GM21390 (cell line): ENCODE measurements at regions not wholly inside any gene's neighbourhood (a gene's known extent, or its start where the extent isn't known, plus 50 kb on each side); places are given as distances from the start of the nearest gene placed in this dataset.
"Not testable (repeated sequence)": the region's sequence is repeated elsewhere in the genome, so short reads cannot be mapped to it uniquely, and the experiment has no call there.

Source experiments
- ATAC-seq: cut with Tn5 transposase; IDR thresholded peaks from one replicate; pipeline ENCODE4 v1.9.1; 2021; ENCODE audit not compliant: unreplicated experiment

DNA sequence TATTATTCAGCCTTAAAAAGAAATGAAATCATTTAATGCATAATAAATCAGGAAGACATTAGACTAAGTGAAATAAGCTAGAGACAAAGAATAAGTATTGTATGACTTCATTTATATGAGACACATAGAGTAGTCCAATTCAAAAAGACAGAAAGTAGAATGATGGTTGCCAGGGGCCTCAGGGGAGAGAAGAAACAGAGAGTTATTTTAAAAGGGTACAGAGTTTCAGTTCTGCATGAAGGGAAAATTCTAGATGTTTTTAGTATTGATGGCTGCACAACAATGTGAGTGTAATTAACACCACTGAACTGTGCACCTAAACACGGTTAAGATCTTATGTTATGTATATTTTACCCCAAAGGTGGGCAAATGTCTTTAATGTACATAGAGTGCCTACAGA is 1407.9 kb upstream of the MAP3K7 start:
- ATAC-seq: no peak

DNA sequence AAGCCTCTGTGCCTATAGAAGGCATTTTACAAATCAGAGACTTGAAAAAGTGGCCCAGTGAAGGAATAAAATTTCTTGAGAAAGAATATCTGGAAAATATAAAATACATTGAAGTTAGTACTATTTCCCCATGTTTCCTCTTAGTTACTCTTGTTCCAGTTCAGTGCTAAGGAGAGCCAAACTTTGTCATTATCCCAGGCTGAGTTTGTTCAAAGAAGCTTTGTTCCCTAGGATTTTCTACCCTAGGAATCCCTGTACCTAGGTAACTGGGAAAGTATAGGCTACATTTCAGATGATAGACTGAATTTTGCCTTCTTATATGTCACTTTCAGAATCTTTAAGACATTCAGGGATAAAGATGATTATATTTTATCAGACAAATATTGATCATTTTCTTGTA is 1395.7 kb upstream of the MAP3K7 start:
- ATAC-seq: no peak

DNA sequence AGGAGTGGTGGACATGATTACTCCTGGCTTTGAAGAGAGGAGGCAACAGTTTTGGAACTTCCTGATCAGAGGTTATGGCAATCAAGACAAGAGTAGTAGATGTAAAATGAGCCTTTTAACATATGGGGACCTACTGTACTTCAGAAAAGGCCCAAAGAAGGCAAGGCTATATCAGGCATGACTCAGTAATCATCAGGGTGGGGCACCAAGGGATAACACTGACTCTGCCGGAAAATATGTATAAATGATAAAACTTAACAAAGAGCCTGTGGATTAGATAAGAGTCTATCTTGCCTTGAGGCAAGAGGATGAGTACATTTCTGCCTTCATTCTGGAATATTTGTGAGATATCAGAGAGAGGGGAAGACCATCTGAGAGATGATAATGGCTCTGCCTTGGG is 1389.9 kb upstream of the MAP3K7 start:
- no peak for ATAC-seq

DNA sequence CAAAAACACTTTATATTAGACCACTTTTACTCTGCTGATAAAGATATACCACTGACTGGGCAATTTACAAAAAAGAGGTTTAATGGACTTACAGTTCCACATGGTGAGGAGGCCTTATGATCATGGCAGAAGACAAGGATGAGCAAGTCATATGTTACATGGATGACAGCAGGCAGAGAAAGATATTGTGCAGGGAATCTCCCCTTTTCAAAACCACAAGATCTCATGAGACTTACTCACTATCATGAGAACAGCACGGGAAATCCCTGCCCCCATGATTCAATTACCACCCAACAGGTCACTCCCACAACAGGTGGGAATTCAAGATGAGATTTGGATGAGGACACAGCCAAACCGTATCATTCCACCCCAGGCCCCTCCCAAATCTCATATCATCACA is 1383.8 kb upstream of the MAP3K7 start:
- ATAC-seq: no peak

DNA sequence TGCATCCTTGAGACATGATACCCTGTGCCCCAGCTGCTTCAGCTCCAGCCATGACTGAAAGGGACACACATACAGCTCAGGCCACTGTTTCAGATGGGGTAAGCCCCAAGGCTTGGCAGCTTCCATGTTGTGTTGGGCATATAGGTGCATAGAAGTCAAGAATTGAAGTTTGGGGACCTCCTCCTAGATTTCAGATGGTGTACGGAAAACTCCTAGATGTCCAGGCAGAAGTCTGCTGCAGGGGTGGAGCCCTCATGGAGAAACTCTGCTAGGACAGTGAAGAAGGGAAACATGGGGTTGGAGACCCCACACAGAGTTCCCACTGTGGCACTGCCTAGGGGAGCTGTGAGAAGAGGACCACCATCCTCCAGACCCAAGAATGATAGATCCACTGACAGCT is 1379.0 kb upstream of the MAP3K7 start:
- ATAC-seq: no peak

DNA sequence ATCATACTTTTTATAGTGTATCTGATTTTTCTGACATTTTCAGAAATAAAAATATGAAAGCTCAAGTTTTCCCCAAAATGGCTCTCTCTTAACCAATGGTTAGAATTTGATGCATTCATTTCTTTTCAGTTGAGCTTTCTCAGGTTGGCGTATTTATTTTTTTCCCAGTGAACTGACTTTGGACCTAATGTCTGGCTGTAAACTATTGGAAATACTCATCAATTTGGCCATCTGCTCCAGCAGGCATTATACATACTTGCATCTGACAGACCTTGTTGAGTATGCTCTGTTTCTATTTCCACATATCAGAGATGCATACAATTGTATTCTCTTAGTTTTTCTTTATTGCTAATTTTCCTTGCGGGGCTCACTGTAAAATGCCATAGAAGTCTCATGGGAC is 1374.8 kb upstream of the MAP3K7 start:
- no peak for ATAC-seq

DNA sequence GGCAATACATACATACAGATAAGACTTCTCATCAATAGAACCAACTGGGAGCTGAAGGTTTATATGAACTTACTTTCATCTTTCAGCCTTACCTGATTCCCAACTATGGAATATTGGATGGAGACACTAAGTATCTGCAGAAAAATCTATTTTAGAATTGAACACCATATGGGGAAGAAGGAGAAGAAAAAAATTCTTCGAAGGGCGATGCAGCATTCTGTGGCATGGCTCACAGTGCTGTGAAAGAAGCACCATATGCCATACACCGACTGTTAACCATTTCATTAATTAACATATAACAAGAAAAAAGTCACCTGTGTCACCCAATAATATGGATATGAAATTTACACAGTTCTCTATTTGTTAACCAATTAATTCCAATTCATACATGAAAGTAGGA is 1374.4 kb upstream of the MAP3K7 start:
- ATAC-seq: no peak

DNA sequence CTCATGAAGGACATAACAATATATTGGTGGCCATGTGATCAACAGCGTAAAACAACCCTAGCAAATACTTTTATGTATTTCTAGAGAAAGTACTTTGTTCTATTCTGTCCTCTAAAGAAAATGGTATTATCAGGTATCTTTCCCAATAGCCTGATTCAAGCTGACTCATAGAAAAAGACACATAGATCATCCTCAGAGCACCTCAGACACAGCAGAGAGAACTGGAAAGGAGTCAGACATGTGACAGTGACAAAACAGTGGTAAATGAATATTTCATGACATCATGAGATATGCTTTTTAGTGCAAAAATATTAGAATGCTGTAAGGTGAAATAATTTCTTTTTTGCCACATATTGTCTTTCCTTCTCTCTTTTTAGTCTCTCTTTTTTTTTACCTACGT is 1355.0 kb upstream of the MAP3K7 start:
- no peak for ATAC-seq

DNA sequence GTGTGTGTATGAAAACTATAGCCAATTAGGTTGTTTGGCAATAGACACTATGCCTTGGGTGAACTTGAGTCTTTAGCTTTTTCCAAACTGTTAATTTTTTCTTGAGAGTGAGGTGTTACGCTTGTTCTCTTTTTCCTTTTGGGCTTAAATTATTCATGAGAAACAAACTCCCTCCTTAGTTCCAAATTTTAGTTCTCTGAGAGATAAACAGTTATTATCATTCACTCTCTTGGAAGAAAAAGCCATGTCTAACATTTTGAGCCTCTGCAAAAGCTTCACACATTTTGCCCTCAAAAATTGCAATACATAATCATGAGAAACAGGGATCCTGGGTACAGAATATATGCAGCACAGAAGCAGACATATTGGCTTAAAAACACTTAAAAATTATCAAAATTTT is 1353.9 kb upstream of the MAP3K7 start:
- ATAC-seq: no peak

DNA sequence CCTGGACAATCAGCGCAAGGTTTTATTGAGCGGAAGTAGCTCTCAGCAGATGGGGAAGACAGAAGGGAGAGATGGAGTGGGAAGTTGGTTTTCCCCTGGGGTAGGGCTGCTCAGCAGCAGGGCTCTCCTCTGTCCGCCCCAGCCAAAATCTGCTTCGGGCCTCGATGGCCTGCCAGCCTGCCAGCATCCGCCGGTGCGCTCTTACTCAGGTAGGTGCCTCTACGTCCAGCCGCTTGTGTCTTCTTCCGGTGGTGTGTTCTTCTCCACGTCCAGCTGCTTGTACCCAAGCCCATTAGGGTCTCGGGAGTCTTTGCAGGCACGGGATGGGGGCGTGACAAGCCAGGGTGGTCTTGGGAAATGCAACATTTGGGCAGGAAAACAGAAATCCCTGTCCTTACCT is 1340.0 kb upstream of the MAP3K7 start:
- ATAC-seq: no peak

DNA sequence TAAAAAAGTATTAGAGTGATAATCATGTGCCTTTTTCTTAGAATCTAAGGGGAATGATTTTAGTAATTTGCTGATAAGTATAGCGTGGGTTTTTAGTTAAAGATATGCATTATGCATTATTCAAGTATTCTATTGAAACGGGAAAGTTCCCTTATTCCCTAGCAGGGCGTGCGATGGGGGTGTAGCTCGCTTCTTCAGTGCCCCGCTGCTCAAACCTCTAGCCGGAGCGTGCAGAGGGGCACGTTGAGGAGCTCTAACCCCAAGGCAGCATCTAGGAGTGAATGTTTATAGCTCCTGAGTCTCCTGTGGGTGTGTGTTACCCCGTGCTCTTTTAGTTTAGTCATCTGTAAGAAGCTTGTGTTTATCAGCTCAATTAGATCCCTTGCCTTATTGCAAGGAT is 1339.5 kb upstream of the MAP3K7 start:
- ATAC-seq: no peak

DNA sequence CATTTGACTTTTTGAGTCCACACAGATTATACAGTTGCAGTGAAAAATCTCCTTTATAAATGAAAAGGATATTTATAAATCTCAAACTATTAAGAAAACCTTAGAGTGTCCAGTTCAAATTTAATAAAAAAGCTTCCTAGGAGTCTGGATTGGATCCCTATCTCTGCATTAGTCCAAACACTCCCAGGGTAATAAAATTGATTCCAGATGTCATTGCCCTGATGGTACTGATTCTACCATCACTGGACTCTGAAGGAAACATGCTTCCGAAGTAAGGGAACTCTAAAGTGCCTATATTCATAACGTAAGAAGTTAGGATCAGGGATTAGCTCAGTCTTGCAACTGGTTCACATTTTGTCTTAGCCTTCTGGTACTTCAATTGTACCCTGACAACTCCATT is 1325.1 kb upstream of the MAP3K7 start:
- no peak for ATAC-seq

DNA sequence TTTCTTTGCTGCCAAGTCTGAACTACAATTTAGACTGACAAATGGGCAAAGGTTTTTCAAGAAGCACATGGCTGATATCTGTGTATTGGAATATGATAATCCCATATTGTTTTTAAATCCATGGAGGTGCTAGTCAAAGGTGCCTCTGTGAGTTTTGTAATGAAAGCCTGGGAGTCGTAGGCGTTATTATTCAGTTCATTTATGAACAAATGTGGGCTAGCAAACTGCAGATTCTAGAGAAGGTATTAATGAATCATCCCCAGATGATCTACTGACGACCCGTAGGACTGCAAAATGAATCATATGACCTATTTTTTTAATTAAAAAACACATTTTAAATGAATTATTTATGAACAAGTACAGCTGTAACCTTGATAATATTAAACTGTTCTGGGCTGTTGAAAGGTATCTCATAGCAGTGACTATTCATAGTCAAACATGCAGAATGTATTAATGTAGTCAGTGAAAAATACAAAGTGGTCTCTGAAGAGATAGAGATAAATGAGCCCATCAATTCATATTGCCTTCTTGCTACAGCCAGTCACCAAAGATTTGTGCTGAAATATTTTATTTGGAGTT is 1317.8 kb upstream of the MAP3K7 start:
- no peak for ATAC-seq

DNA sequence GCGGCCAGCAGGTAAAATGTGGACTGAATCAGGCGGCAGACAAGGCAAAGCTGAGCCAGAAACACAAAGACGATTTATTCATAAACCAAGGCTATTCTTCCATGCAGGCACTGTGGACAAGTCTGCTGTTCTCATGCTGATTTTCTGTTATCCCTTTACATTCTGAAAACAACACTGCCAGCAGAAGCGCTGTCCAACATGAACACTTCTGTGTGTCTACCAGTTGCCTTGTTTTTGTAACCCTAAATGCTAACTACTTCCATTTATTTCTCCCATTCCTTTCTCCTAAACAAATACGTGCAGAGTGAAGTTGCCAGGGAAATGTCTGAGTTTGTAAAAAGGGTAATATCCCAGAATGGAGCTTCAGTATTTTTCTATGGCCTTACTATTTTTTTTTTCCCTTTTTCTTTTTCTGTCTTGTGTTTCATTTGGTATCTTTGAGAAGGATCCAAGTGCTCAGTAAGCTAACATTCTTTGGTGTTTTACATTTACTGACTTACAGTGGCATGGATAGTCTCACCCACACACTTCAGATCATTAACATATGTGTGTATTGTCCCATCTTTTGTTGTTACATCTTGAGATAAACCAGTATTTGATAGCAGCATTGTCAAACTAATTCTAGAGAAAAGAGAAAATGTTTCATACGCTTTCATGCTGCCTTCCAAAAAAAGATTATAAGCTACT is 1308.9 kb upstream of the MAP3K7 start:
- no peak for ATAC-seq

DNA sequence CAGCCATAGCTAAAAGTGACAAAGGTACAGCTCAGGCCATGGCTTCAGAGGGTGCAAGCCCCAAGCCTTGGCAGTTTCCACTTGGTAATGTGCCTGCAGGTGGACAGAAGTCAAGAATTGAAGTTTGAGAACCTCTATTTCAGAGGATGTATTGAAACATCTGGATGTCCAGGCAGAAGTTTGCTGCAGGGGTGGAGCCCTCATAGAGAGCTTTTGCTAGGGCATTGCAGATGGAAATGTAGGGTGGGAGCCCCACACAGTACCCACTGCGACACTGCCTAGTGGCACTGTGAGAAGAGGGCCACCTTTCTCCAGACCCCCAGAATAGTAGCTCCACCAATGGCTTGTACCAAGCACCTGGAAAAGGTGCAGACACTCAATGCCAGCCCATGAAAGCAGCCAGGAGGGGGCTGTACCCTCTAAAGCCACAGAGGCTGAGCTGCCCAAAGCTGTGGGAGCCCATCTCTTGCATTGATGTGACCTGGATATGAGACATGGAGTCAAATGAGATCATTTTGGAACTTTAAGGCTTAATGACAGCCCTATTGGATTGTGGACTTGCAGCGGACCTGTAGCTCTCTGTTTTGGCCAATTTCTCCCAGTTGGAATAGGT is 1299.4 kb upstream of the MAP3K7 start:
- ATAC-seq: no peak

DNA sequence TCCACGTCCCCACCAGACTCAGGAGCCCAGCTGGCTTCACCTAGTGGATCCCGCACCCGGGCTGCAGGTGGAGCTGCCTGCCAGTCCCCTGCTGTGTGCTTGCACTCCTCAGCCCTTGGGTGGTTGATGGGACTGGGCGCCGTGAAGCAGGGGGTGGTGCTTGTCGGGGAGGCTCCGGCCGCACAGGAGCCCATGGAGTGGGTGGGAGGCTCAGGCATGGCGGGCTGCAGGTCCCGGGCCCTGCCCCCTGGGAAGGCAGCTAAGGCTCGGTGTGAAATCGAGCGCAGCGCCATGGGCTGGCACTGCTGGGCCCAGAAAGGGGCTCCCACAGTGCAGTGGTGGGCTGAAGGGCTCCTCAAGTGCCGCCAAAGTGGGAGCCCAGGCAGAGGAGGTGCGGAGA is 1294.9 kb upstream of the MAP3K7 start:
- not testable (repeated sequence) for ATAC-seq

DNA sequence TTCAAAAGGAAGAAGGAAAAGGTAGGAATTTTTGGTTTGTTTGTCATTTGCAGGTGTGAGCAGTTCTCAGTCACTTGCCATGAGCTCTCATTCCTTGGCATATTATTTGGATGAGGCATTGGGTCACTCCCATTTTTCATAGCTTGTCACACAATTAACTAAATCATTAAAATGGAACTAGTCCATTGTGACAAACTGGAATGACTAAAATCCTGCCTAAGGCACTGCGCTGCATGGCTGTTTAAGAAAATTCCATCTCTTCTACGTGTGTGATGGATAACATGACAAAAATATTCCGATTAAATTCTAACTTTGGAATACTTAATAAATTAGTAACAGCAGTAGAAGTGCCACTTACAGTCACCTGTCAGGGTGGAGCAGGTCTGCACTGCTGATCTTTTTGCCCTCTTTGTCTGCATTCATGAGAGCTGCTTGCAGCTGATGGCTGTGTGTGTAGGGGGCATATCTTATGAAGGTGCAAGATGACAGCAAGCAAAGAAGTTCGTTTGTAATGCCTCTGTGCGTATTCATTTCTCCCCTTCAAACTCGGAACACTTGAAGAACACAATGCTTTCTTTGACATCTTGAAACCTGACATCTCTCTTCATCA is 1292.6 kb upstream of the MAP3K7 start:
- no peak for ATAC-seq

DNA sequence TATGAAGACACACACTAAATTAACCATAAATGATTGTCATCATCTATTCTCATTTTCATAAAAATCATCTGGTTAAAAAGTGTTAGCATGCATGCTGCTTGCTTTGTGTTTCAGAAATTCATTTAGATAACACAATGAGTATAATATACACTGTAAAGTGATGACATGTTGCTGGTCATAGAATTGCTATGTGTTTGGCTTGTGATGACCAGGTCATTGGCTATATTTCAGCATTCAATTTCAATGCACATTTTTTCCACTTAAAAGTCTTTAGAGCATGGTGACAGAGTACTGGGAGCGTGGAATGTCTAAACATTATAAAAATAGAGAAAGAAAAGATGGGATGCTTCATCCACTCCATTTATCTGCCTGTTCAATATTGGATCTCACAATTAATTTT is 1291.1 kb upstream of the MAP3K7 start:
- ATAC-seq: no peak

DNA sequence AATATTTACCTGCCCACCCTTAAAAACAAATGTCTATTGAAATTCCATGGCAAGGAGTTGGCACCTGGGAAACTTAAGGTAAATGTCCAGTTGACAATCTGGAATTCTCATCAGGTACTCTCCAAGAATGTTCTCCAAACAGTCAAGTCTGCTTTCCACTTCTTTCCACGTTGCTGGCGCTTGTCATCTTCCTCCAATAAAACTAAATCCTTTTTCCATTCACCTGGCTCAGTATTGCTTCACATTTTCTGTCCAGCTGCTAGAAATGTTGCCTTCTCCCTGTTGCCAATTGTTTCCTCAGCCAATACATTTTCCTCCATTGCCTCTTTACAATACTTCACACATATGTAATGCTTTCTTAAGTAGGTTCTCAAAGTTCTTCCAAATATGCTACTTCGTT is 1288.1 kb upstream of the MAP3K7 start:
- no peak for ATAC-seq

DNA sequence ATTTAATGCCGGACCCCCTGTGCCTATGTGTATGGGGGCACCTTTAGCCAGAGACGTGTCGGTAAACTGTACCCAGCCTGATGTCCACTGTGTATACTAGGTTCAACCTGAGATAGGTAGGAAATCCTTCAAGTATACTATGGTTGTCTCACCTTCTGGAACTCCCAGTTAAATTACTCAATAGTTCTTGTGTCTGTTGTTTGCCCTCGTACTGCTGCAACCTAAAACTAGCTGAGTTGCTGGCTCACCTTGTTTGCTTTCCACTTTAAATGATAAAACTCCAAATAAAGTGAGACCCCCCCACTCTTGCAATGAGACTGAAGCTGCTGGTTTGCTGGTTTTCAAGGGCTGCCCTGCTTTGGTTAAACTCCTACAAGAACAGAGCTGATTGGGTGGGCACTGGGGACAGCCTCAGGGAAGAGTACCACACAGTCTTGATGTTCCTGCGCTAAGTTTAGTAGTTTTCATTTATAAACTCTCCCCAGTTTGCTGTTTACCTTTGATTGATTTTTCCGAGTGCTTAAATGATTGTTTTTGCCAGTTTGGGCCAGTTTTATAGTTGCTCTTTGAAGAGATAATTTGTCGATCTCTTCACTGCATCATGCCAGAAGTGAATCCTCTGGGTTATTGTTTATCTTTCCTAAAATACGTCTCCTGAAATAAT is 1281.8 kb upstream of the MAP3K7 start:
- ATAC-seq: no peak

DNA sequence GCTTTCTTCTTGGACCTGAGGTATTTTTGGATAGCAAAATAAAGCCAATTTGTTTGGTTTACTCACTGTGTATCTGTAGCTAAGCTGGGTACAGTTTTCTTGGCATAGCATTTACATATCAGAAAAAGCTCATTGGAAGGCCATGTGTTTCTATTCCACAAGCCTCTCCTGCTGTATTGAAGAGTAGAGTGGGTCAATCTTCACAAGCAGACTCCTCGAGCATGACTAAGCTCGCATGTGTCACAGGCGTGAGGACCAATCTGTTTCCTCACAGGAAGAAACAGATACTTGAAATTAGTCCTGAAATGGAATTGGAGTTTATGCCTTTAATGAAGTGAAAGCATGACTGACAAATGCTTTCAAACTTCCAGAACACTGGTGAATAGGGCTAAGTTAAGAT is 1279.0 kb upstream of the MAP3K7 start:
- ATAC-seq: no peak

DNA sequence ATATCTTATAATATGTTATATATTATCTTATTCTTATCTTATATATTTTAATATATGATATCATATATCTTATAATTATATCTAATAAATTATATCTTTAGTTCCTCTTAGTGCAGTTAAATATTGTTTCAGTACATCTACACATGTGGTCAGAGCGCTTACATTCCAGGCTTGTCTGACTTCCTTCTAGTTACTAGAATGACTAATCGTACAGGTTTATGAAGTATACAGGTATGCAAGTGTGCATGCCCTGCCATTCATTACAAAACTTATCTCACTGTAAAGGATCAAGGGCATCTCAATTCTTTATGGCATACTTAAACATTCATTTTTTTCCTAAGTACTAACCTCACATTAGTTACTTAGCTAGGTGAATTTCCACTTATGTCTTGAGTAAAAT is 1278.0 kb upstream of the MAP3K7 start:
- ATAC-seq: no peak
